SK-N-DZ (cell line): ENCODE measurements at regions not wholly inside any gene's neighbourhood (a gene's known extent, or its start where the extent isn't known, plus 50 kb on each side); places are given as distances from the start of the nearest gene placed in this dataset.
A peak's percentile ranks its signal among the peaks of the same experiment; 100 is the strongest.

Experiments used
- DNase-seq: peaks from one replicate; pipeline ENCODE4 v3.0.0-alpha.2; 2015; ENCODE audit warnings: low spot score

DNA sequence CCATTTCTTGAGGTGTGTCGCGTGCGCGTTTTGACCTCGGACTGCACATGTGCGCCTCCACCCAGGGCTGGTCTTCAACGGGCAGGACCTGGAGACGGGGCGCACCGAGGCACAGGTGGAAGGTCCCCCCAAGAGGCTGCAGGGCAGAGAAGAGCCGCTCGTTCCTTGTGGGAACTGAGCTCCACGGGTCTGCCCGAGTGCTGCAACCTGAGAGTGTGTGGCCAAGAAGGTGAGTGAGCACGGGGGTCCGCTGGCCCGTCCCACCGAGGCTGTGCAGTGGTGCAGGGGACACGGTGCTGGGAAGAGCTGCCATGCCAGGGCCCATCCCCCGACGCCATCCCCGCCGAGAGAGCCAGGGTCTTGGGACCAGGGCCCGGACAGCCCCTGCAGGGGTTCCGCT, 268.3 kb downstream of the GALR1 start:
- no peak for DNase-seq

DNA sequence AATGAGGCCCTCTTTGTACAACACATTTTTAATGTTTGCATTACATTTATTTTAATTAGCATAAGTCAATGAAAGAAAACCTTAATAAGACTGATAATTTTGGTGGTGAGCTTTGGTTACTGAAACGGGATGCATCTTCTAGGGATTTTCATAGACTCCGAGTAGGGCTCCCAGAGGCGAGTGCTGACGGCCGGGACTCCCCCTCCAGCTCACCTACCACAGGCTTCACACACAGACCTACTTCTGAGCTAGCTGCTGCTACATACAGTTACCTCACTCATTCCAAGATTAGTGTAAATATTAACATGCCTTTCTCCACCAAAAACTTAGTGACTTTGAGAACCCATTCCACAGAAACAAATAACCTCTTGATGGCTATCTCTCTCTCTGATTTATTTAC, 271.1 kb downstream of the GALR1 start:
- no peak for DNase-seq

DNA sequence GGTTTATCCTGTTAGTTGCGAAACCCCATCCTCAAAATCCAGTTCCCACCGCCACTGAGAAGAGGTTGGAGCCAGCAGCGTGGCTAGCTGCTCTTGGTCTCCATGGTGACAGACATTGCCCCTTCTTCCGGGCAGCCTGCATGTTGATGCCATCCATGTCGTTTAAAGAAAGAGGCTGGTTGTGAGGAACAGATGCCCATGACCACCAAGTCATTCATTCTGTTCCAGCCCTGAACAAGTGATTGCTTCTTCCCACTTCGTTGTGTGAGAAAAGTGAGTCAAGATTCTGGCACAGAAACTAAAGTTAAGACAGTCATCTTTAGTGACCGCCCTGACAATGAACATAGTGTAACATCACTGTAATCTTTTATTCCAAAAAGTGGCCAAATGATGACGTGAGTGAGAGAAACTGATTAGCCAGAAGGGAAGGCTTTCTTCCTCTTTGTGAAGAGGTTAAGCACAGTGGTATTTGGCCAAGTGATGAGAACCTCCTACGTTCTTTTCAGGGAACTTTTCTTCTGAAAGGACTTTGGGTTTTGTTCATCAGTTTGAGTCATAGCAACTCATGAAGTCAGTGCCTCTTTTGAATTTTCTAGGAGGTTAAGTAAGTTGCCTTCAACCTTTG, 272.5 kb downstream of the GALR1 start:
- no peak for DNase-seq

DNA sequence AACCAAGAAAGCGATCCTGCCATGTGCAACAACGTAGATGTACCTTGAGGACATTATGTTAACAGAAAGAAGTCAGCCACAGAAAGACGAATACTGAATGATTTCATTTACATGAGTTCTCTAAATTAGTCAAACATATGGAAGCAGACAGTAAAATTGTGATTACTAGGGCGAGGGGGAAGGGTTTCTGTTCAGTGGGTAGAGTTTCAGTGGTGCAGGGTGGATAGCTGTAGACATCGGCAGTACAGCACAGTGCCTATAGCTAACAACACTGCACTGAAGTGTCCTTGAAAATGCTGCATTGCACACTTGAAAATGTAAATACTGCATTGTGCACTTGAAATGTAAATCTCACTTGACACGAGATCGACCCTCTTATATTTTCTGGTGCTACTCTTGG, 275.3 kb downstream of the GALR1 start:
- DNase-seq: no peak

DNA sequence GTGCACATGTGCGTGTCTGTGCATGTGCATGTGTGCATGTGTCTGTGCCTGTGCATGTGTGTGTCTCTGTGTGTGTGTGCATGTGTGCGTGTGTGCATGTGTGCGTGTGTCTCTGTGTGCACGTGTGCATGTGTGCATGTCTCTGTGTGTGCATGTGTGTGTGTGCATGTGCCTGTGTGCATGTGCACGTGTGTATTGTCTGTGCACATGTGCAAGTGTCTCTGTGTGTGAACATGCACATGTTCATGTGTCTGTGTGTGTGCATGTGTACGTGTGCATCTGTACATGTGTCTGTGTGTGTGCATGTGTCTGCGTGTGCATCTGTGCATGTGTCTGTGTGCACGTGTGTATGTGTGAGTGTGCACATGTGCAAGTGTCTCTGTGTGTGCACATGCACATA, 277.3 kb downstream of the GALR1 start:
- no peak for DNase-seq

DNA sequence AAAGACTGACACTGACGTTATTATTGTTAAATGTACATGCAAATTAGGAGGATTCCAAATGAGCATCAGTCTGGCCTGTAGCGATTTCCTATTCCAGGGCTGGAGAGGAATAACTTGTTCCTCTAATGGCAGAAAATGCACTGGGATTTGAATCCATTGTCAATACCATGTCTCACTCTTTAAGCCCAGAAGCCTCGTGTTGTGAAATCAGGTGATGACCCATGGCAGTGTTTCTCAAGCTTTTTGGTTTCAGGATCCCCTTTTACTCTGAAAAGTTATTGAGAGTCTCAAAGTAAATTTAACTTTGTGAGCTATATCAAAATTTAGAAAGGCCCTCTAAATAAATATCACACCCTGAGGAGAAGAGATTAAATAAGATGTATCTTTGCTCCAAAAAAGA, 279.2 kb downstream of the GALR1 start:
- DNase-seq: no peak

DNA sequence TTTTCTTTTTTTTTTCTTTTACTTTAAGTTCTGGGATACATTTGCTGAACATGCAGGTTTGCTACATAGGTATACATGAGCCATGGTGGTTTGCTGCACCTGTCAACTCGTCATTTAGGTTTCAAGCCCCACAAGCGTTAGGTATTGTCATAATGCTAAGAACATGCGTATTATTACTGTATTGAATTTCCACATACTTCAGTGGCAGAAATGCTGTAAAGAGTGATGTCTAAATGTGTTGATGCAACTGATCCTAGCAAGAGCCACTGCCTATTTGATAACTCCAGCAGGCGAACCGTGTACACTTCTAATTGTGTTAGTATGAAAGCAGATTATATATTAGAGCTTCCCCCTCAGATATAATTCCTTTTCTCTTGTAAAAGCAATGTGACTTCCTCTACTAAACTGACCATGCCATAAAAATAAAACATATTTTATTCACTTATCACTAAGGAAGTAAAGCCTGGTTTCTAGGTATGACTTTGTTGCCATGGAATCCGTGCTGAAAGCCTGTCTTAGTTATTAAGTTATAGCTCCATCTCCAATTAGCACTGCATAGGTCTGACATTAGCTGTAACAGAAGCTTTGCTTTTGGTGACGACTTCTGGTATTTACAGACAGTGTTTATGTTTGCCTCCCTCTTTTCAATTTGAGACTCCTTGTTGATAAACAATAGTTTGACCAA, 280.0 kb downstream of the GALR1 start:
- peak; percentile 25 for DNase-seq

DNA sequence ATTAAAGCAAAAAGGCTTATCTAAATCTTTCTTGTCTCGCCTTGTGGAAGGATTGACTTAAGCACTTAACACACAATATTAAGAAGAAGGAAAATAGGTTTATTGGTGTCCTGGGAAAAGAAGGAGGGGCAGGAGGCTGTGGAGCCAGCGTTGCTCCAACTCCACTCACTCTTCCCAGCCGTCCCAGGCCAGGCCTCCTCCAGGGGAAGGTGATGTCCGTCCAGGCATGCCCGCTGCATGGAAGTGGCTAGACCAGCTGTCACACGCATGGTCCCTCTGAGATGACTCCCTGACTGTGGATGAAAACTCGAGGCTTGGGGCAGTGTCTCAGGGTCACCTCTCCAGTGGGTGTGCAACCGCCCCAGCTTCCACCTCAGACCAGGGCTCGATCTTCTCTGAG, 281.1 kb downstream of the GALR1 start:
- DNase-seq: no peak

DNA sequence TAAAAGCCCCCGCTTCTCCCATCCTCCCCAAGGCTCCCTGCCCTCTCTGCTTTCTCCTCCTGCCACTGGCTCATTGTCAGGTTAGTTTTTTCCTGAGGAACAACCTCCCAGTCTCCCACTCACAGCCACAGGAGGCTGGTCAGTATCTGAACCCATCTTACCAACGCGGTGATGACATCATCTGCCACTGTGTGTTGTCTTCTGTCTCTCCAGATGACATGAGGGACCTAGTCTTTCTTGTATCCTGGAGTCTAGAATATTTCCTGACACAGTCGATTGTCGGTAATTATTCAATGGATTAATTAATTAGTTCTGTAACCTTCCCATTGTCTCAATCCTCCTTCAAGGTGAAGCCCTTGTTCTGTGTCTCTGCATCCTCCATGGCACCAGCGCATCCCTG, 290.2 kb downstream of the GALR1 start:
- no peak for DNase-seq

DNA sequence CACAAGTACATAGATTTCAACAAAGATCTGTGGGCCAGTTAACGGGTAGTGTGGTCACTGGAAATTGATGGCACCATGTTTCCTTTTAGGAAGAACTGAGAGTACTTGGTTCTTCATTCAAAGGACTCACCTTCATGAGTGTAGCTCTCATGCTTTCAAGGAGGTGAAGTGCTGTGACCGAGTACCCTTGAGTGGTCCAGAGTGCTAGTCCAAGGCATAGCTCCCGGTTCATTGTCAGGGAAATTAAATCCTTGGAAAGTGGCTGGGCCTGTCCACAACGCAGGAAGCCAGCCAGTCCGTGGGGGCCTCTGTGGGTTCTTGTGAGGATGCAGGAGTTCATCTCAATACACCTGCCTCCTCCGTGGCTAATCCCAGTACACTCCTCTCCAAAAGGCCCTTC, 295.1 kb downstream of the GALR1 start:
- no peak for DNase-seq

DNA sequence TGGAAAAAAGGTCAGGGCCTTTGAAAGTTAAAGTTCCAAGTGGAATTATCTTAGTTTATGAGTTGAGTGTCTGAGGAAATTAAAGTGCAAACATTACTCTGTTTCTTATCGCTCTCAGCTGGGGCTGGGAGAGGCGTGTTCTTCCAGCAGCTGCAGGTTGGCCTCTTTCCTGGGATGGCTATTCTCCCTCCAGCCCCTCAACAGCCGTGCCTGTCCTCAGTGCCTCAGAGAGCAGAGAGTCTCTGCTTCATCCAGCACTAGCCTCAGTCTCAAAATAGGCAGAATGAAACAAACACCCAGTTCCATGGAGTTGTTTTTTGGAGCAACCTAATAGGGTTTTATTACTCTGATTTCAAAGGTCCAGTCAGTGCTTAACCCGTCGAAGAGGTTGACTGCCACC, 298.1 kb downstream of the GALR1 start:
- no peak for DNase-seq

DNA sequence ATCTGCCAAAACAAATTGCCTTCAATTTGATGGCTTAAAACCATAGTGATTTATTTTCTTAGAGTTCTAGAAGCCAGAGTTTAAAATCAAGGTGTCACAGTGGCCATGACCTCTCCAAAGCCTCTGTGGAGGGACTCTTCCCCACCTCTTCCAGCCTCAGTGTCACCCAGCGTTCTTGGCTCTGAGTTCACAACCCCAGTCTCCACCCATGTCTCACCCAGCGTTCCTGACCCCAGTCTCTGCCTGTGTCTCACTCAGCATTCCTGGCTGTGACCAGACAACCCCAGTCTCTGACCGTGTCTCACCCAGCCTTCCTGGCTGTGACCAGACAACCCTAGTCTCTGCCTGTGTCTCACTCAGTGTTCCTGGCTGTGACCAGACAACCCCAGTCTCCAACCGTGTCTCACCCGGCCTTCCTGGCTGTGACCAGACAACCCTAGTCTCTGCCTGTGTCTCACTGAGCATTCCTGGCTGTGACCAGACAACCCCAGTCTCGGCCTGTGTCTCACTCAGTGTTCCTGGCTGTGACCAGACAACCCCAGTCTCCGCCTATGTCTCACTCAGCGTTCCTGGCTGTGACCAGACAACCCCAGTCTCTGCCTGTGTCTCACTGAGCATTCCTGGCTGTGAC, 299.3 kb downstream of the GALR1 start:
- DNase-seq: no peak

DNA sequence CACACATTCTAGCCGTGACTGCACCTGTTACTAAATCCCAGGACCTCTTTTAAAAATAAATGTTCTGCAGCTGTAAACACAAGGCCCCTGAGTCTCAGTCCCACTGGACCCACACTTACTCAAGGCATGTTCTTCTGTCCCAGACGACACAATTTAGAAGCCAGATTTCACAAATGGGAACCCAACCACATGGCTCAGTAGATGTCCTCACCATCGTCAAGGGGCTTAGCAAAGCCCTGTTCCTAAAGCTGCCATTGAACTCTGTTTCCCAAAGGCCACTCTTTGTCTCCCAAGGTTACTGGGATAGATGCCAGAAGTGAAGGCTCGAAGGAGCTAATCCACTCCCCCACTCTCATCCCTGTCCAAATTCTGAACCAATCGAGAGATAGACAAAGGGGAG, 301.0 kb downstream of the GALR1 start:
- DNase-seq: no peak

DNA sequence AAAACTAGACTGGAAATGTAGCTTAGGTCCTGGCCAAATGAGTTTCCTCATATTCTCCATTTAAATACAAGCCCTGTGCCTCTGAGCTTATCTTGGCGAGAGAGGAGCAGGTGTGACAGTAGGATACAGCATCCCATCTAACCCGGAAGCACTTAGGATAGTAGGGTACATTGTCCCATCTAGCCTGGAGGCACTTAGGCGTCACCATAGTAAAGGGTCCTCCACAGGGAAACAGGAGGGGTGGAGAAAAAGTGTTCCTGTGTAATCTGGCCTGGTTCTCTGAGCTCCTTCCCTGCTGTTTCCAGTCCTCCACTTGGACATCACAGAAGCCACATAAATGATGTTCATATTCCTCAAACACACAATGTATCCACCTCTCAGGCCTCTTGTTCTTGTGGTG, 301.4 kb downstream of the GALR1 start:
- no peak for DNase-seq

DNA sequence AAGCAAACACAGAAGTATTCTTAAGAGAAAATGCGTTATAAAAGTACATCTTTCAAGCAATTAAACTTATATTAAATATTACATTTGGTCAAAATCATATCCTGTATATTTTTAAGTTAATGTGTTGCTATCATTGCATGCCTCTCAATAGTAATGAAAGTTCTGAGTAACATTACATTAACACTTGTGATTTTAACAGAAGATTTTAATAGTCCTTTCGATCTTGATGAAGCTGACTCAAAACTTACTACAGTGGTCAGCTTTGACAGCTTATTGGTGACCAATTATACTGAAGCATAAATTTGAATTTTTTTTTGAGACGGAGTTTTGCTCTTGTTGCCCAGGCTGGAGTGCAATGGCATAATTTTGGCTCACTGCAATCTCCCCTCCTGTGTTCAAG, 303.3 kb downstream of the GALR1 start:
- DNase-seq: no peak

DNA sequence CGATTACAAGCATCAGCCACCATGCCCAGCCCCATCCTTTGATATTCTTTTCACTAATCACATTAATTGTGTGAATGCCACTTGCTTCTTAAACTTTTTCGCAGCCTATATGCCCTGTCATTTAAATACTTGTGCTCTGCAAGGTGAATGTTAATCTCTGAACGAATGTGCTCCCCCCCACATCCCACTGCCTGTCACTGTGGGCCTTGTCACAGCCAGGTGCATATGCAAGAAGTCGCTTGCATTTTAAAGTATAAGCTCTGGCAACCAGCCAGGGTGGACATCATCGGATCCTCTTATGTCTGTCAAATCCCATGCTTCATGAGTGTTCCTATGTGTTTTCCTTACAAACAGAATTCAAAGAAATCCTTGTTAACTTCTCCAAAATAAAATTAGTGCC, 304.4 kb downstream of the GALR1 start:
- DNase-seq: no peak

DNA sequence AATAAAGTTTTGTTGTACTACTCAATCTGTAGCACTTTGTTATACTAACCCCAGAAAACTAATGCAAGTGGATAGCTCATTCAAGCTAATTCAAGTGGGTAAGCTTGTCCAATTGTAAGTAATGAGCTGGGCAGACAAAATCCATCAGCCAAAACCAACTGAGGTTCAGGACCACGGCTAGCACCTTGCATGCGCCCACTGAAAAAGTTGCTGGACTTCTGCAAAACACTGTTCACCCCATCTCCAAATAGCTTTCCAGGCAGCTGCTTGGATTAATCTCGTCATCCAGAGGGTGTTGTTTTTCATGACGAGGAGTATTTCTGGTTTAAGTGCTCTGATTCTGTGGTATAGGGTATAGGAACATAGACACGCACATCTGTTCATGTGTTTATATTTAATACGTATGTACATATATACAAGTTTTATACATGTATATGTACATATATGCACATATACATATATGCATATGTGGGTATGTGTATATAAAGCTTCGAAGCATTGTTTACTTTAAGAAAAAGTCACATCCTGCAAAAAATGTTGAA, 307.5 kb downstream of the GALR1 start:
- no peak for DNase-seq

DNA sequence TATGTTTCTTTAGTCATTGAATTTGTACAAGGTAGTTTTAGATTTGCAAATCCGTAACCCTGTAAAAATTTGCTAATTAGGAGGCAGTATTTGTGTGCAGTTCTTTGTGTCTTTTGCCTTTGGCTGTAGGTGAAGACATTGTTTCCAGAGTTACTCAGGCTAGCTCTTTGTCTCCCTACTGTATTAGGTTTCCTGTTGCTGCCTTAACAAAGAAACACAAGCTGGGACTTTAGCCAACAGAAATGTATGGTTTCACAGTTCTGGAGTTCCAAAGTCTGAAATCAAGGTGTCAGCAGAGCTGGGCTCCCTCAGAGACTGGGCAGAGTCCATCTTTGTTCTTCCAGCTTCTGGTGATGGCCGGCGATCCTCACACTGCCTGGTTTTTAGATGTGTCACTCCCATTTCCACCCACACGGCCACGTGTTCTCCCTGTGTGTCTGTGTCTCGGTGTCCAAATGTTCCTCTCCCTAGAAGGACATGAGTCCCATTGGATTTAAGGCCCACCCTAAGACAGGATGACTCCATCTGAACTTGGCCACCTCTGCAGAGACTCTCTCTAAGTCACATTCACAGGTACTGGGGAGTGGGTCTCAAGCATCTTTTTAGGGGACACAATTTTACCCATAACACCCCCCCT, 309.7 kb downstream of the GALR1 start:
- DNase-seq: no peak

DNA sequence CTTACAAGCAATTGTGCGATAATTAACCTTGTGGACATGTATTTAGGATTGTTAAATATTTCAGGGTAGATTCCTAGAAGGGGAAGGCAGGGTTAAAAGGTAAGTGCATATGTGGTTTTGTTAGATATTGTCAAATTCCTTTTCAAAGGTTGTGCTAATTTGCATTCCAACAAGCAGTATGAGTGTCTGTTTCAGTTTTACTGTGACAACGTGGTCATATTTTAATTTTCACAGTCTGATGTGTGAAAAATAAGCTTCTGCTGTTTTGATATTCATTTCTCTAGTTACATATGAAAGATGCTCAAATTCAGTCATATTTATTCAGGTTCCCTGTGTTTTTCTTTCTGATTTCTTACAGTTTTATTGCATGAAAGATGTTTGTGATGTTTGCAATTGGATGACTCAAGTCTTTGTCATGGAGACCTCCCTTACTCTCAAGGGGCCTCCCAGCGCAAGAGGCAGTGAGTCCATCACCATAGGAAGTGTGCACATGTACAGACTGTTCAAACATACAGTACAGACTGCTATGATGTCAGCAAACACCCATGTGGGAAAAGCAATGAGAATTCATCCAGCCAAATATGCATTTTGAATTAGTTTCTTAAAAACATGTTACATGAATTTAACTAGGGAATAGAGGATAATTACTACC, 310.8 kb downstream of the GALR1 start:
- no peak for DNase-seq

DNA sequence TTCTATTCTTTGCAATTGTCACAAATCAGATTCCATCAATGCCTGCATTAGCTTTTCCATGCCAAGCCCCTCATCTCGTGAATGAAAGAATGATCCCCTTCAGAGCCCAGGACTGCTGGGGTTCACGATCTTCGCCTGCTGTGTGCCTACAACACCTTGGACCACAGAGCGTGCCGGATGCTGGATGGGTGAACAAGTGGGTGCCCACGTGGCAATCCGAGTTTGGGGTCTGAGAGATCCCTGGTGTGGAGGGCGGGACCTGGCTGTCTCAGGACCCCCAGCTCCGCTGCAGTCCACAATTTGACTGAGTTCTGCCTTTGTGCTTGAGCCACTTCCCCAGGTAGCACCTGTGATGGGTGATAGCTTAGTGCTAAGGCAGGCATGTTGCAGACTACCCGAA, 317.0 kb downstream of the GALR1 start:
- no peak for DNase-seq

DNA sequence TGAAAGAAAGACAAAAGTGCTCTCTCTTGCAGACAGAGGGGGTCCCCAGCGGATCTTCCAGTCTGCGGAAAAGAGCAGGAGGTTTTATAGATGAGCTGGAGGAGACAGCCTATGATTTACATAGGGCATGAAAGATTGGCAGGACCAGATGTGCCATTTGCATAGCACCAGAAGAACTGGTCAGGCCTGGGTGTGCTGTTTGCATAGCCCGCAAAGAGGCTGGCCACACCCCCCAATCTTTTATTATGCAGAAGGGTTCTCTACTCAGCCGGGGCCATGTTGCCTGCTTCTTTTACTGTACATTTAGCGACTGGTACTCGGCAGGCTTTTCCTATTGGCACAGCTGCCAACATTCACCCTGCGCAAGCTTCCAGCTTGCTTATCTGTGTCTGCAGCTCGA, 317.6 kb downstream of the GALR1 start:
- DNase-seq: no peak

DNA sequence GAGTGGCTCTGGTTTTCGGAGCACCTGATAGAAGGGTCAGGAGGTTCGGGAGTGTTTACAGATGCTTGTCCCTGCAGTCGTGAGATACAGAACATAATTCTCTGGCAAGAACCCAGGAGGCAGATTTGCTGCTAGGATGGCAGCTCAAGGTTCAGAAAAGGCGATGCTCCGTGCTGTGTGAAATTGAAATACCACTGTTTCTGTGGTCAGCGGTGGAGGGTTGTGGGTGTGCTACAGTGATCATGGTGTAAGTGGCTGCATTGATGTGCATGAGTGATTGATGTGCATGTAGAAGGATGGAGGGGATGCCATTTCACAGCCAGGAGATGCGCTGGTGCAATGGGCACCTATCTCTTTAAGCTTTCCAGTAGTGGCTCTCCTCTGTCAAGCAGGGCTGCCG, 322.1 kb downstream of the GALR1 start:
- no peak for DNase-seq
